NCI-H1092 (cell line): ENCODE measurements at regions not wholly inside any gene's neighbourhood (a gene's known extent, or its start where the extent isn't known, plus 50 kb on each side); places are given as distances from the start of the nearest gene placed in this dataset.
"Not testable (repeated sequence)": the region's sequence is repeated elsewhere in the genome, so short reads cannot be mapped to it uniquely, and the experiment has no call there.

Source experiments
- DNase-seq: peaks from one replicate; lab custom pipeline; 2025; lab: John Stamatoyannopoulos, UW

DNA sequence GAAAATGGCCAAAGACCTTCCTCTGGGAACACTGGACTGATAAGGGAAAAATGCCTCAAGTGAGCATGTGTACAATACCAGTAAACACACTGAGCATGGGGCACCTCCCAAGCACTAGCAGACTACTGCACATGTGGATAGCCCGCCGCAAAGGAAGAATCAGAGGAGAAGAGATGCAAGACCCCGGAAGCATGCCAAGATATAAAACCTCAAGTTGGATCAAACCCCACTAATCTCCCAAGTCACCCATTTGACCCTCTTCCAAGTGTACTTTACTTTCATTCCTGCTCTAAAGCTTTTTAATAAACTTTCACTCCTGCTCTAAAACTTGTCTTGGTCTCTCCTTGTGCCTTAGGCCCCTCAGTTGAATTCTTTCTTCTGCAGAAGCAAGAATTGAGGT is 121.1 kb upstream of the PLAAT1 start:
- DNase-seq: no peak

DNA sequence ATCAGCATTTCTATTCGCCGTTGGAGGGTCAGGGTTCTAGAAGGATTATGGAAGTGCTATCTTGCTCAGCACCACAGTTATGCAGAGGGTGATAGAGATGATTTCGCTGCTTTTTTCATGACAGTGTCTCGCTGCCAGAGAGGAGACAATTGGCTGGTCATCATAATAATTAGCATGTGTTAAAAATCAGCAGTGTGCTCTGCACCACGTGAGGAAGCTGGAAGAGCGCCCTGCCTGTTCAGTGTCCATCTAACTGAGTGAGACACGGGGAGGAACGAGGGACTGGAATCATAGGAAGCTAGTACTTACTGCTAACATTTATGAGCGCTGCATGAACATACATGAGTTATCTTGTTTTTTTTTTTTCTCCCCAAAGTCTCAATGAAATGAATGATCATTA is 116.2 kb upstream of the PLAAT1 start:
- DNase-seq: no peak

DNA sequence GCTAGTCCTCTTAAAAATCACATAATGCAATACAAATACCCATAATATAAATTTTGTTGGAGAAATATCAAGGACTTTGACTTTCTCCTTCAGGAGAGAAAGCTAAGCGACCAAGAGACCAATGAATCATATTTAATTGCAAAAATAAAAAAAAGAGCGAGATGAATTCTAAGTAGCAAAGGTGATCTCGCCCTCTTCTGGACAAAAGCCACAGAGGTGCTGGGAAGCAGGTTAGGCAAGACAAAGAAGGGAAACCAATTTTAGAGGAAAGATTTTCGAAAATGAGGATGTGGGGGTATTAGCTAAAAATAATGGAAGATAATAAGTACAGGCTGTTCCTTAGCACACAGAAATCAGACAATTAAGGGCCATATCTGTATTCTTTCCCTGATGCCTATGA is 111.4 kb upstream of the PLAAT1 start:
- DNase-seq: no peak

DNA sequence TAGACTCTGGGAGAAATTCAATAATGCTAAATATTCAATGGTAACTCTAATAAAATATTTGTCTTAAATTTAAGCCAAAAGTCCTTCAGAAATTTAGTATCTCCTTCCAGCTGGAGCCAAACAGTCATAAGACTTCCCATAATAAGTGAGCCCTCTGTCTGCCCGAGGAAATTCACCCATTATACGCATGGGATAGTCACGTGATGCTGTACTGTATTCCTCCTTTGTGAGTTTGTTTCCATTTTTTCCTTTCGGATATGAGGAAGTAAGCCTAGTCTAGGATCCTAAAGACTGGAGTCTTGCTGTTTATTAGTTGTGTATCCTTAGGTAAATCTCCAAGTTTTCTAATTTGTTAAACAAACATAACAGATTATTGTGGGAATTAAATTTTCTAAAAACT is 110.4 kb upstream of the PLAAT1 start:
- no peak for DNase-seq

DNA sequence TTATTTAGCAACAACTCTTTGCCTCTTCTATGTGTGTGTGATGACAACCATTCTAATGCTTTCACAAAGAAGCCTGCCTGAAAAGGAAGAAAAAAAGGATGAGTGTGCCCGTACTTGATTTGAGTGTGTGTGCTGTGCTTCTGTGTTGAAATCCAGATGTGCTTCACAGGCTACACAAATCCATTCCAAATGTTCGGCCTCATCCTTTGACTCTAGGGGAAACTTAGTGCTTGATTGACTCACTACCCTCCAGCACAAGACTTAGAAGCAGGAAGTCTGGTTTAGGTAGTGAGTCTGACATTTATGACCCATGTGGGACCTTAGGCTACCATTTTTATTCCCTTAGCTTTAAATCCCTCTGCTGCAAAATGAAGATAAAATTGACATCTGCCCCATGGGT is 108.8 kb upstream of the PLAAT1 start:
- no peak for DNase-seq

DNA sequence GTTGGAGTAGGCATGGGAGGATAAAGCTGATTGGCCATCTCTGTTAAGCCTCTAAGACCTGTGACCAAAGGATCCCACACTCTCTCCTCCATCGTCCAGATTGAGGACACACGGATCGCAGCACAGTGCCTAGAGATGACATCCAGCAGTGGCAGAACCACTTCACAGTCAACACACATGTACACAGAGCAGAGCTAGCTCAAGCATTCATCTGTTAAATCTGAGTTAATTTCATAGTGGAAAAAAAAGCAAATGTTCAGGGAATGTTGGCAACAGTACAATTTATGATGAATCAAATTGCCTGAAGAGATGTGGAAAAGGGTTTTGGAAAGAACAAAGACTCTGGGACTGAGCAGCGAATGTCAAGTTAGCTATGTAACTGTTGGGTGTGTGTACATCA is 108.1 kb upstream of the PLAAT1 start:
- DNase-seq: no peak

DNA sequence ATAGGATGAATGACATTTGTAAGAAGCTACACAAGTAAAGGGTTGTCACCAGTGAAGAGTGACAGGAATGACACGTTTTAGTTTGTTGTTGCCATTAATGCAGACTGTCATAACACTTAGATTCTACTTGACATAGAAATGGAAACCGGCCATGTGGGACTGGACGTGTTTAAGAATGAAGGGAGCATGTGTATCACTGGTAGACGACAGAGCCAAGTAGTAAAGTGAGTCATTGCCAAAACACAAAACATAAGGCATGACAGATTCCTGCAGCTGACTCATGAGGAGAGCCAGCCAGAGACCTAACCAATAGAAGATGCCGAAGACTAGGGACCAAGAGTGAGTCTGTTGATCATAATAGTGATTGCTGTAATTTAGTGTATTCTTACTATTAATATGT is 106.2 kb upstream of the PLAAT1 start:
- DNase-seq: no peak

DNA sequence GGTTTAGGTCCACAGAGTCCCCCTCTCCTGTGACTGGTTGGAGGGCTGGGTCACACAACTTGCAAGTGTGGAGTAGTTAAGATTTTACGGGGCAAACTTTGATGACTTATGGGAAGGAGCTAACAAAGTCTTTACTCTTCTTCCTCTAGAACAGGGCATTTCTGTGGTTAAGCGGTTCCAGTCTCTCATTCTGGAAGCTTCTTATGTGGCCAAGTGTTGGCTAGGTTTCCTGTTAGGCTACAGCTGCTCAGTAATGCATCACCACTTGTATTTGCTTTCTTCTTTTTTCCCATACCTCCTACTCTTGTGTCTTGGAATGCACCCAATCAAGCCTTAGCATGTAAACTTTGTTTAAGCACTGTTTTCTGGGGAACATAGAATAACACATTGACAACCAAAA is 100.6 kb upstream of the PLAAT1 start:
- no peak for DNase-seq

DNA sequence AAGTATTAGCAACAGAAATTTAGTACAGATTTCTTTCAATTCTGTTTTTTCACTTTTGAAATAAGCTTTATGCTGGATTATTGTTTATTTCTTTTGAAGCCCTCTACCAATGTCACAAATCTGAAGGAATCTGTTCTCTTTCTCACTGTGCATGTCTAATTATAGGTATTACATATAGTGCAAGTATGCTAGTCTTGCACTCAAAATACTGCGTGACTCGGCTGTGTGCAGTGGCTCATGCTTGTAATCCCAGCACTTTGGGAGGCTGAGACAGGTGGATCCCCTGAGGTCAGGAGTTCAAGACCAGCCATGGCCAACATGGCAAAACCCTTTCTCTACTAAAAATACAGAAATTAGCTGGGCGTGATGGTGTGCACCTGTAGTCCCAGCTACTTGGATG is 95.8 kb upstream of the PLAAT1 start:
- no peak for DNase-seq

DNA sequence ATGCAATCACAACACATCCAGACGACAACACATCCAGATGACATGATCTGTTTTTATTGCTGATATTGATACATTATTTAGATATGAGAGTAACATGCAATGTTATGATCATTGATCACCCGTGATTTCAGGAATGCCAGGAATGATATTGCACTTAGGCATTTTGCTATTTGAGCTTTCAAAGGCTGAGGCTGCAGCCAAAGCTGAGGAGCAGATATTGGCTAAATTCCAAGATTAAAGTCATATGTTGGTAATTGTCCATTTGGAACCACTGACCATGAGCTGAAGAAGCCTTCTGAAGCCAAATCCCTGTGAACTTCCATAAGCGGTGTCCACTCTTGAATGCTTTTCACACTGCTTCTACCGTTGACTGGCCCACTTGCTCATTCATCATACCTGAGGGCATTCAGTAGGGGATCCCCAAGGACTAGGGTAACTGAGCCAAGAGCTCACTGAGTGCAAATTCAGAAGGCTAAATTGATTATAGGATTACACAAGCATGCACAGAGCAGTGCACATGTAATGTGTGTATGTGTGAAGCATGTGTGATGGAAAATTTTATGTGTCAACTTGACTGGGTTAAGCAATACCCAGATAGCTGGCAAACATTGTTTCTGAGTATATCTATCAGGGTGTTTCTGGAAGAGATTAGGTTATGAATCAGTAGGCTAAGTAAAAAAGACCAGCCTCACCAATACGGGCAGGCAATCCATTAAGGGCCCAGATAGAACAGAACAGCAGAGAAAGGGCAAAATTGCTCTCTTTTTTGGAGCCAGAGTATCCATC is 92.1 kb upstream of the PLAAT1 start:
- no peak for DNase-seq

DNA sequence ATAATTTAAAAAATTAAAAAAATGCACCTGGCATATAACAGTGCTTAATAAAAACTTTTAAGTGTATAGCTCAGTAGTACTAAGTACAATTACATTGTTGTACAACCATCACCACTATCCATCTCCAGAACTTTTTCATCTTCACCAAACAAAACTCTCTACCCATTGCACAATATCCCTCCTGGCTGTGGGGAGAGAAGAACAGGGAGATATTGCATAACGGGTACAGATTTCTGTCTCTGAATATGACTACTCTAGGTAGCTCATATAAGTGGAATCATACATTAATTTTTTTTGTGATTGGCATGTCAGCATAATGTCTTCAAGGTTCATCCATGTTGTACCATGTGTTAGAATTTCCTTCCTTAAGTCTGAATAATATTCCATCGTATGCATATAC is 91.0 kb upstream of the PLAAT1 start:
- no peak for DNase-seq

DNA sequence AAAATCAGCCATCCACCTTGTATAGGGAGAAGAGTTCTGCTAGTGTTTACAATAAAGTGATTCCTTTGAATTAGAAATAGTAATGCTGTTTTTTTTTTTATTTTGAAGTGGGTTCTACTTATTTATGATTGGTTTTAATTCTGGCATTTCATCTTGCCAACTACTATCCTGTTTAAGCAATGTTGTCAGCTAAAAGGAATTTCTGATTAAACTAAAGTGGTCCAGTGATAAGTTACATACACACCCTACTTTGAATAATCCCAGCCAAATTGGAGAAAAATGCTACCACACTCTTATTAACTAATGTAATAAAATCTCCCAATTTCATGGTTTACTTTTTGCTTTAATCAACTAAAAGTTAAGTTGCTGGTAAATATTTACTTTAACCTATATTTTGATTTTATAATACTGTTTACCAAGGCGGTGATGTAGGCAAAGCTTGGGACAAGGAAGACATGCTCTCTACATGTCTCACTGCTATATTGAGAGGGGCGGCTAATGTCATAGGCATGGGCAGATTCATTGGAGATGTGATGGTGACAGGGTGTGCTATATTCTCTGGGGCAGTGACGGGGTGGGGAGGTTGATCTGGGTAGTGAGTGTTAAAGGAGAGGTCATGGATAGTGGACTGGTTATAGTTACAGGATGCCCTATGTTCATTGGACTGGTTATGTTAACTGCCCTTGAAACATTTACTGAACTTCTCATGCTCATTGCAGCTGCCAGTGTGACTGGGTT is 85.8 kb upstream of the PLAAT1 start:
- not testable (repeated sequence) for DNase-seq

DNA sequence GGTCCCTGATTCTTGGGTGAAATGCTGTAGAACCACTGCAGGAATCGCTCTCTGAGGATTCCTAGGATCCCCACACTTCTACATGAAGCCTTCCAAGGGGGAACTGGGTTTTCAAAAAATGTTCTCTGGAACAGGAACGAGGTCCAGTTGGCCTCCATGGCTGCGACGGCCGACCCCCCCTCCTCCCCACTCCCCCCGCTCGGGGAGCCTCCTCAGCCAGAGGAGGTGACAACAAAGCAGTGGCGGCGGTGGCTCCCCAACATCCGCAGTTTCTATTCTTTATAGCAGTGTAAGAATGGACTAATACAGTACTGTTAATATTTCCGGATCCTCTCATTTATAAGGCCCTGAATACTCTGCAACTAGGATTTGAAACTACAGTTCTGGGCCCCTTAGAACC is 84.0 kb upstream of the PLAAT1 start:
- no peak for DNase-seq

DNA sequence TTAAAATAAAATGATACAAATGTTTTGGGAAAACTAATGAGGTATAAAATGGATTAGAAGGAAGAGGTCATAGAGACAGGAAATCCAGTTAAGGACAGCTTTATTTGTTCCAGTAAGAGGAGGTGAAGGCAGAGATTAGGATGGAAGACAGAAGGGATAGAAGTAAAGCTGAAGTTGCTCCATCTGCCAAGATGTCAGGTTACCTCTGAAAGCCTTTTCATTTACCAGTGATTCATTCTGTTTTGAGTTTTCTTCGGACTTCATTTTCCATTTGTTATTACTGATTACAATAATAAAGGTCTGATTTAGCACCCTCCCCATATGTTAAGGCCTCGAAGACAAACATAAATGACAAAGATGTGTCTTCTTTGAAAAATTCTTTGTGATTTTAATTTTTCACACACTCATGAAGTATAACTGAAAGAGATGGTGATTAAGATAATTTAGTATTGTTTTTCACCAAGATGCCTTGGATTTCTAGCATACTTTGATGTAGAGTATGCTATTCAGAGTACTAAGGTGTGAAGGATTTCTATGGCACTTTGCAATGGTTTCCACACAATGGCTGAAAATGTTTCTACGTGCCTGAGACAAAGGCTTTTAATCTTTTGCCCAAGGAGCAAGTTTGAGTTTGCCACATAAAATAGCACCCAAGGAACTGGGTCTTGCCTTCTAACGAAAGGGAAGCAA is 75.4 kb upstream of the PLAAT1 start:
- no peak for DNase-seq

DNA sequence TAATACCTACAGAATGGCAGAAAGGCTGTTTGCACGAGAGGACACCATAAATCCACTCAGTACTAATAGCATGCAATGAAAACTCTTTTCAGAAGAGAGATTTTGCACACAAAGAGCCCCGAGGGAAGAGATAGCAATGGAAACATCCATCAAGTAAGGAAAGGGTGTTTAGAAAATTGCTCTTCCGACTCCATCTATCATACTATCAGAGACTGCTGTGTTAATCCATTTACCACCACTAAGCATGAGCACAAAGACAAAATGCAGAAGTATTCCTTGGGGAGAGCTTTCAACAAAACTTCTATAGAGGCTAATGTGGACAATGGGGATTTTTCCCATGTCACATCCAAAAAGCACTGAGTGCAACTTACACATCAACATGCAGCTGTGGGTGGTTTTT is 72.1 kb upstream of the PLAAT1 start:
- no peak for DNase-seq

DNA sequence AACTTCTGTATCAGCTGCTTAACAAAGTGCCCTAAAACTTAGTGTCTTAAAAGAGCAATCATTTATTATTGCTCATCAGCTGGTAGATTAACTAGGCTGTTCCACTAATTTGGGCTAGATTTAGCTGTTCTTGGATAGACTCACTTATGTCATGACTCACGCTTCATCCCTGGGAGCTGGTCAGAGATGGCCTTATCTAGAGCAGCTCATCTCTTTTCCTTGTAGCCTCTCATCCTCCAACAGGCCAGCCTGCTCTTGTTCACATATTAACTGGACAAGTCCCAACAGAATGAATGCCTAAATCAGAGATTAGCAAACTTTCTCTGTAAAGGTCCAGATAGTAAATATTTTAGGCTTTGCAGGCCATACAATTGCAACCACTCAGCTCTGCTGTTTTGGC is 66.9 kb upstream of the PLAAT1 start:
- no peak for DNase-seq

DNA sequence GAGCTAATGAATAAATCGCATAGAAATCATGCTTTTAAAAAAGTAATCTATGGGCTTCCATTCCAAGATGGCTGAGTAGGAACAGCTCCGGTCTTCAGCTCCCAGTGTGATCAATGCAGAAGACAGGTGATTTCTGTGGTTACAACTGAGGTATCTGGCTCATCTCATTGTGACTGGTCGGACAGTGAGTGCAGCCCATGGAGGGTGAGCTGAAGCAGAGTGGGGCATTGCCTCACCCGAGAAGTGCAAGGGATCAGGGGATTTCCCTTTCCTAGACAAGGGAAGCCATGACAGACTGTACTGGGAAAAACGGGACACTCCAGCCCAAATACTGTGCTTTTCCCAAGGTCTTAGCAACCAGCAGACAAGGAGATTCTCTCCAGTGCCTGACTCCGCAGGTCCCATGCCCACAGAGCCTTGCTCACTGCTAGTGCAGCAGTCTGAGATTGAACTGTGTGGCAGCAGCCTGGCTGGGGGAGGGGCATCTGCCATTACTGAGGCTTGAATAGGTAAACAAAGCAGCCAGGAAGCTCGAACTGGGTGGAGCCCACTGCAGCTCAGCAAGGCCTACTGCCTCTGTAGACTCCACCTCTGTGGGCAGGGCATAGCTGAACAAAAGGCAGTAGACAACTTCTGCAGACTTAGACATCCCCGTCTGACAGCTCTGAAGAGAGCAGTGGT is 61.5 kb upstream of the PLAAT1 start:
- DNase-seq: not testable (repeated sequence)

DNA sequence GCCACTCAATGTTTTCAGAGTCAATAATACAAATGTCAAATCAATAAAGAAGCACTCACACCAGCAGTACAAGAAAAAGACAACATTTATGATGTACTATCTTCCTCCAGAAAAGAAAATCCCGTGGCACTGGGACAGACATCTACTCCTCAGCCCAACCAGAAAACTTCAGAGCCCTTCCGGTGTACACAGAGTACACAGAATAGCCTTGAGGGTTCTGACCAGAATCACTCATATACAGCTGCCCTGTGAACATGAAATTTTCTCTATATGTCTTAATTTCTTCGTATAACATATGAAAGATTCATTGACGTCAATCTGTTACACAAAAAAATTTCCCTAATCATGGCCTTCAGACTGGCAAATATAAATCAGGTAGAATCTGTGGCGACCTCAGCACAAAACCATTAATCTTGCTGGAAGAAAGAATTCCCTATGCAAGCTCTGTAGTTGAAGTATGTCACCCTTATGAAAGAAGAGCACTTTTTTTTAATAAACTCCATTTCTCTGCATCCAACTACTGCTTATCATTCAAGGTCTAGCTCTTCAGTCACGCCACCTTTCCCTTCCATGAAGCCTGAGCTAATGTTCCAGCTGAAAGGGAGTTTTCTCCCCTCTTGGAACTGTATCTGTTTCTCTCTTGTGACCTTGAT is 53.8 kb upstream of the PLAAT1 start:
- DNase-seq: no peak

DNA sequence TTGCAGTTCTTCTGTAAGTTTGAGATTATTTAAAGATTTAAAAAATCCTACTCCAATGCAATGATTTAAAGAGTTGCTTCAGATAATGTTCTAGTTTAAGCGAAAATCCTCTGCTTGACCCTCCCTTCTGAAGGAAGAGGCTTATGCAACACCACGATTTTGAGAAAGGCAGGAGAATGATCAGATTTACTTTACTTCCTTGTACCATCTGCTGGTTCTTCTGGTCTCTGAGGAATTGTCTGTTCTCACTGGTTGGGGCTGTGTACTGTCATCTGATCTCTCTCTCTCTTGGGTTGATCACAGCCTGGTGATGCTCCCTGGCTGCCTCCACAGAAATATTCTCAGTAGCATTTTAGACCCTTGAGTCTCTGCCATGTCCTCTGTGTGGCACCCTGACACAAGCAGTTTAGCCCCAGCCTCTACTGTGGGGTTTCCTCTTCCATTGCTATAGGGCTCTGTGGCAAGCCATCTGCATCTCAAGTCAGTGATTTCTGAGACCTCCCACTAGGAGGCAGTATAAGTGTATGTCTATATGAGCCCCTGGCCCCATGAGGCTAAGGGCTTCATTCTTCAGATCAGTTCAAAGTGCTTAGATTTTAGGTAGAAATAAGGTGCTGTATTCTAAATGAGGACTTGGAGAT is 50.8 kb upstream of the PLAAT1 start:
- DNase-seq: peak; percentile 54
